Karpas-422 (cell line): ENCODE measurements at regions not wholly inside any gene's neighbourhood (a gene's known extent, or its start where the extent isn't known, plus 50 kb on each side); places are given as distances from the start of the nearest gene placed in this dataset.

Experiments used
- DNase-seq: peaks from one replicate; pipeline ENCODE4 v3.0.0-alpha.2; 2015
- H2AFZ ChIP-seq: fragments of 200-600 bp; sonication (generic); 2 replicates; pipeline ENCODE4 v1.6.1; 2014; ENCODE audit warnings: antibody characterized with exemption, low read length, mixed read lengths
- H3K27ac ChIP-seq: fragments of 200-600 bp; sonication (generic); 2 replicates; pipeline ENCODE4 v1.5.1; 2014; ENCODE audit warnings: mild to moderate bottlenecking, low read length, moderate library complexity
- H3K27me3 ChIP-seq: fragments of 200-600 bp; sonication (generic); 2 replicates; pipeline ENCODE4 v1.6.1; 2014; ENCODE audit warnings: low read length, mixed read lengths
- H3K36me3 ChIP-seq: fragments of 200-600 bp; sonication (generic); 2 replicates; pipeline ENCODE4 v1.6.1; 2014; ENCODE audit warnings: low read length, mixed read lengths; ENCODE audit not compliant: insufficient read depth
- H3K4me1 ChIP-seq: fragments of 200-600 bp; sonication (generic); 2 replicates; pipeline ENCODE4 v1.6.1; 2014; ENCODE audit warnings: mild to moderate bottlenecking, low read length, mixed read lengths
- H3K4me2 ChIP-seq: fragments of 200-600 bp; sonication (generic); 2 replicates; pipeline ENCODE4 v1.6.1; 2014; ENCODE audit warnings: low read length, low read depth, mild to moderate bottlenecking; ENCODE audit not compliant: poor library complexity, severe bottlenecking
- H3K4me3 ChIP-seq: fragments of 200-600 bp; sonication (generic); 2 replicates; pipeline ENCODE4 v1.5.1; 2014; ENCODE audit warnings: mild to moderate bottlenecking, antibody characterized with exemption, low read length, mixed read lengths
- H3K79me2 ChIP-seq: fragments of 200-600 bp; sonication (generic); 2 replicates; pipeline ENCODE4 v1.6.1; 2014; ENCODE audit warnings: mild to moderate bottlenecking, low read length, mixed read lengths
- H3K9ac ChIP-seq: fragments of 200-600 bp; sonication (generic); 2 replicates; pipeline ENCODE4 v1.6.0; 2014; ENCODE audit warnings: low read length
- H3K9me2 ChIP-seq: fragments of 200-600 bp; sonication (generic), shearing (Covaris generic); replicated peaks from 2 replicates; pipeline ENCODE4 v1.6.0; 2014; ENCODE audit warnings: mild to moderate bottlenecking, low read length, moderate library complexity; ENCODE audit not compliant: insufficient read depth
- H3K9me3 ChIP-seq: fragments of 300-700, 200-600 bp; sonication (generic); 2 replicates; pipeline ENCODE4 v1.6.1; 2014; ENCODE audit warnings: low read length, mixed read lengths
- H4K20me1 ChIP-seq: fragments of 200-600 bp; sonication (generic); 2 replicates; pipeline ENCODE4 v1.6.1; 2014; ENCODE audit warnings: mild to moderate bottlenecking, antibody characterized with exemption, low read length, low read depth; ENCODE audit not compliant: insufficient read depth

DNA sequence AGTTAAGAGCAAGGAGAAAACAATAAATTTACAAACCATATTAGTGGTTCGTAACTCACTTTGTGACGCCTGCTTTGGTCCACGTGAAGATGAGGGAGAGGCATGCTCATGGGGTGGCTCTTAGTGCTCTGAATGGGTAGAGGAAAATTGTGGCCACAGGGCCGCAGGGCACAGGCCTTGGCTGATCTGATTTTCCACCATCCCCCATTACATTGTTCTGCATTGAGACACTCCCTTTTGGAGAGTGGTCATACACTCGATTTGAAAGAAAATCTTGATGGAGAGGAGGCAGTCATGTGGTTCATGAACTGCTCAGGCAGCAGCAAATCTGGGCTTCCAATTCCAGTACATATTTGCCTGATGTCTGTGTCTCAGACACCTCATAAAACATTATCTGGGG, 815.2 kb downstream of the UQCRFS1 start:
- Histone ChIP-seq H4K20me1 (no peaks in the 10 kb centered on the region), H3K9ac (no peak overlapping the region), H3K79me2 (no peaks in the 10 kb centered on the region), H2AFZ (no peak overlapping the region), H3K9me3 (no peaks in the 10 kb centered on the region), H3K4me3 (no peak overlapping the region), H3K4me2 (no peak overlapping the region), H3K36me3 (no peaks in the 10 kb centered on the region), H3K27ac (no peak overlapping the region), H3K4me1 (no peaks in the 10 kb centered on the region), H3K9me2 (no peaks in the 10 kb centered on the region), H3K27me3 (no peaks in the 10 kb centered on the region)
- DNase-seq = no peak

DNA sequence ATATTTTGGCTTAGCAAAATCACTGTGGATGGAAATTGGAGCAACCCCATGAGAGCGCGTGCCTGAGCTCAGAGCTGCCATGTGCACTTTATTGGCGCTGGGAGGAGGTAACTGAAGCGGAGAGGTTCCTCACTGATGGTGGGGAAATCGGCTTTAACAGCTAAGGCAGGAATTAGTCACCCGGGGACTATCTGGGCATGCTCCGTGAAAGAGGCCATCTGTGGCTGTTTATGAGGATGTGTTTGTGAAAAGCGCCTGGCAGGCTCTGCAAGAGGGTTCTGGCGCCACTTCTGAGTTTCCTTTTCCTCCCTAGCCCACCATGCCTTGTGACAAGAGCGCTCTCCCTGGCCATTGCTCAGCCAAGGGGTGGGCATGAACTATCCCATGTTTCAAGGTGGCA, 815.6 kb downstream of the UQCRFS1 start:
- no peaks in the 10 kb centered on the region for H3K36me3 ChIP-seq
- no peak overlapping the region for H3K4me3 ChIP-seq
- H3K4me2 ChIP-seq = no peak overlapping the region
- H3K79me2 ChIP-seq = no peaks in the 10 kb centered on the region
- no peaks in the 10 kb centered on the region for H3K9me2 ChIP-seq
- H3K27me3 ChIP-seq = no peaks in the 10 kb centered on the region
- no peaks in the 10 kb centered on the region for H3K9me3 ChIP-seq
- DNase-seq = no peak
- no peaks in the 10 kb centered on the region for H3K4me1 ChIP-seq
- H4K20me1 ChIP-seq = no peaks in the 10 kb centered on the region
- no peak overlapping the region for H3K9ac ChIP-seq
- H2AFZ ChIP-seq = no peak overlapping the region
- H3K27ac ChIP-seq = no peak overlapping the region

DNA sequence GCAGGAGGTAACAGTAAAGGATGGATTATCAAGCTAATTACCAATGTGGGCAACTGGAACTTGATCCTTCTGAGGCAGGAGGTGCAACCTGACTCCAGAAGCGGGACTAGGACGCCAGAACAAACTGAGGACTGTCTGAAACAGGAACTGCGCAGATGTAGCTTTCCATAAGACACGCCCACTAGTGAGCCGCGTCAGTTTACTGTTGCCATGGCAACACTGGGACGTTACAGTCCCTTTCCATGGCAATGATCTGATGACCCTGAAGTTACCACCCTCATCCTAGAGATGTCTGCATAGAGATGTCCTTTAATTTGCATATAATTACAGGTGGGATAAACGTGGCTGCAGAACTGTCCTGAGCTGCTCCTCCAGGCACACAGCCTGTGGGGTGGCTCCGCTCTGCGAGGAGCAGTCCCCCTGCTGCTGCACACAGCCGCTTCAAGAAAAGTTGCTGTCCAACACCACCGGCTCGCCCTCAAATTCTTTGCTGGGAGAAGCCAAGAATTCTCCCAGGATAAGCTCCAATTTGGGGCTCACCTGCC, 816.6 kb downstream of the UQCRFS1 start:
- no peak for DNase-seq
- no peaks in the 10 kb centered on the region for H3K79me2 ChIP-seq
- H3K4me1 ChIP-seq = no peaks in the 10 kb centered on the region
- no peak overlapping the region for H3K27ac ChIP-seq
- no peak overlapping the region for H2AFZ ChIP-seq
- no peak overlapping the region for H3K9ac ChIP-seq
- no peaks in the 10 kb centered on the region for H3K9me3 ChIP-seq
- no peaks in the 10 kb centered on the region for H4K20me1 ChIP-seq
- no peaks in the 10 kb centered on the region for H3K27me3 ChIP-seq
- no peaks in the 10 kb centered on the region for H3K36me3 ChIP-seq
- no peak overlapping the region for H3K4me2 ChIP-seq
- H3K4me3 ChIP-seq = no peak overlapping the region
- no peaks in the 10 kb centered on the region for H3K9me2 ChIP-seq

DNA sequence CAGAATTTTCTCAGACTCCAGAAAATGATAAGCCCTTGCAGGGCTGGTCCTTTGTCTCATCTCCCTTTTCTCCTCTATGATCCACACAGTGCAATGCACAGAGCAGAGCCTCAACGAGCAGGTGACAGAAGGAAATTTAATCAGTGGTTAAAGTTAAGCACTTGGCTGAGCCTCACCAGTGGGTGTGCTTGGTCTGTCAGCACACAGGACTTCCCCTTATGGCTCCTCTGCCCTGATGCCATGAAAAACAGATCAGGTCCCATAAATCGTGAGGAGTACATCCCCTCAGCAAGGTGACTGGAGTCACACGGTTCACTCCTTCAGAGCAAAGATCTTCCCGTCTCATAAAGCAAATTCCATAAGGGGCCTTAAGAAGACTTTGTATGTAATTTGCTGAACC, 818.2 kb downstream of the UQCRFS1 start:
- no peak overlapping the region for H3K4me3 ChIP-seq
- DNase-seq = no peak
- no peak overlapping the region for H3K27ac ChIP-seq
- H2AFZ ChIP-seq = no peak overlapping the region
- no peaks in the 10 kb centered on the region for H3K4me1 ChIP-seq
- H3K9me2 ChIP-seq = no peaks in the 10 kb centered on the region
- H4K20me1 ChIP-seq = no peaks in the 10 kb centered on the region
- H3K27me3 ChIP-seq = no peaks in the 10 kb centered on the region
- H3K4me2 ChIP-seq = no peak overlapping the region
- no peaks in the 10 kb centered on the region for H3K79me2 ChIP-seq
- H3K36me3 ChIP-seq = no peaks in the 10 kb centered on the region
- no peak overlapping the region for H3K9ac ChIP-seq
- no peaks in the 10 kb centered on the region for H3K9me3 ChIP-seq

DNA sequence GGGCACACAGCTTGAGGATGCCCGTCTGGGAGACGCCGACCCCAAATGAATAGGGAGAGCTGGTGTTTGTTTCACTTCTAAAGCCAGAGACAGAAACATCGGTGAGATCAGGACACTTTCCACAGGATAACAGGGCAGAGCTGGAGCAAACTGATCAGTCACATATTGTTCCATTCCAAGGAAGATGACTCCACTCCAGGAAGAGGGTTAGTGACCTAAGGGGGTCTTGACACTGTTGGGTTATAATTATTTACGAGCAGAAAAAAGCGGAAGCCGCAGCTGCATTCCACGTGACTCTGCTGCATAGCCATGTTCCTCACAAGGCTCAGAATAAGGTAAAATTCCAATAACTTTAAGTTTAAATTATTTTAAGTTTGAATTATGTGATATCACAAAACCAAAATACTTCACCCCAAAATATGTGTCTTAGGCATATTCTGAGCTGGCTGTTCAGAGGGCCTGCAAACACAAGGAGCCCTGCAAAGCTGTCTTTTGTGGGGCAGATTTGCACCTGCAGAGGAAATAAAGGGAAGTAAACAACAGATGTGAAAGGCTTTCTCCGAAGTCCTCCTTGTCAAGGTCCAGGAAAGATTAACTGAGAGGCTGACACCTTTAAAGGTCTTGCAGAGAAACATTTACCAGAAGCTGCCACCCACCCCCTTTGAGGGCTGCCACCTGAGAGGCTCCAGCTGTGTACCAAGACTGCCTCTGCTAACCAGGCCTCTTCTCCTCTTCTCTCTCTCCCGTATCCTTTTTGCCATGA, 819.2 kb downstream of the UQCRFS1 start:
- no peak for DNase-seq
- H3K4me3 ChIP-seq = no peak overlapping the region
- H3K4me2 ChIP-seq = no peak overlapping the region
- no peaks in the 10 kb centered on the region for H3K27me3 ChIP-seq
- no peaks in the 10 kb centered on the region for H3K4me1 ChIP-seq
- H3K9me2 ChIP-seq = no peaks in the 10 kb centered on the region
- no peak overlapping the region for H3K27ac ChIP-seq
- no peak overlapping the region for H3K9ac ChIP-seq
- no peaks in the 10 kb centered on the region for H3K79me2 ChIP-seq
- no peaks in the 10 kb centered on the region for H4K20me1 ChIP-seq
- H3K9me3 ChIP-seq = no peaks in the 10 kb centered on the region
- H2AFZ ChIP-seq = no peak overlapping the region
- no peaks in the 10 kb centered on the region for H3K36me3 ChIP-seq

DNA sequence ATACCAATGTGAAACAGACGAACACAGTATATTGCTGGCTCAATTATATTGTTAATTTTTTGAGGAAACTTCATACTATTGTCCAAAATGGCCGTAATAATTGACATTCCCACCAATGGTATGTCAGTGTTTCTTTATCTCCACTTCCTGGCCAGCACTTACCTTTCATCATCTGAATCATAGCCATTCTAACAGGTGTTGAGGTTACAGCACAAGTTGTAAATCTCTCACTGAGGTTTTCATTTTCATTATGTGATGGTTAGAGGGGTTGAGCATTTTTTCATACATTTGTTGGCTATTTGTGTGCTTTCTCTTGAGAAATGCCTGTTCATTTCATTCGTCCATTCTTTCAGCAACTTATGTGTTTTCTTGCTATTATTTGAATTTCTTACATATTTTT, 824.0 kb downstream of the UQCRFS1 start:
- Histone ChIP-seq H3K9ac (no peak overlapping the region), H4K20me1 (no peaks in the 10 kb centered on the region), H3K79me2 (no peaks in the 10 kb centered on the region), H2AFZ (no peak overlapping the region), H3K4me2 (no peak overlapping the region), H3K4me3 (no peak overlapping the region), H3K36me3 (no peaks in the 10 kb centered on the region), H3K4me1 (no peaks in the 10 kb centered on the region), H3K27ac (no peak overlapping the region), H3K9me3 (no peaks in the 10 kb centered on the region), H3K27me3 (no peaks in the 10 kb centered on the region), H3K9me2 (no peaks in the 10 kb centered on the region)
- no peak for DNase-seq

DNA sequence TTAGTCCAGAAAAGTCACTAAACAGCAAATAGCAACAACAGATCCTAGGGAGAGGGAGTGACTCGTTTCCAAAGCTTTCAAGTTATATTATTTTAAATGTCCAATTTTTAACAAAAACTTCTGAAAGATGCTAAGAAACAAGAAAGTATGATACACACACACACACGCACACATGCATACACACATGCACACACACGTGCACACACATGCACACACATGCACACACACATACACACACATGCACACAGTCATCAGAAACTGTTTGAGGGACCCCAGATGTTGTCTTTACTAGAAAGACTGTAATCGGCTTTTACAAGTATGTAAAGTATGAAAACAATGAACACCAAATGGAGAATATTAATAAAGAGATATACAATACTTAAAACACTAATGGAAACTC, 825.4 kb downstream of the UQCRFS1 start:
- H3K27ac ChIP-seq = no peak overlapping the region
- DNase-seq = no peak
- no peaks in the 10 kb centered on the region for H3K4me1 ChIP-seq
- H3K9ac ChIP-seq = no peak overlapping the region
- no peaks in the 10 kb centered on the region for H3K36me3 ChIP-seq
- H3K9me2 ChIP-seq = no peaks in the 10 kb centered on the region
- no peaks in the 10 kb centered on the region for H3K79me2 ChIP-seq
- no peaks in the 10 kb centered on the region for H3K9me3 ChIP-seq
- no peaks in the 10 kb centered on the region for H3K27me3 ChIP-seq
- H3K4me3 ChIP-seq = no peak overlapping the region
- H4K20me1 ChIP-seq = no peaks in the 10 kb centered on the region
- H2AFZ ChIP-seq = no peak overlapping the region
- H3K4me2 ChIP-seq = no peak overlapping the region

DNA sequence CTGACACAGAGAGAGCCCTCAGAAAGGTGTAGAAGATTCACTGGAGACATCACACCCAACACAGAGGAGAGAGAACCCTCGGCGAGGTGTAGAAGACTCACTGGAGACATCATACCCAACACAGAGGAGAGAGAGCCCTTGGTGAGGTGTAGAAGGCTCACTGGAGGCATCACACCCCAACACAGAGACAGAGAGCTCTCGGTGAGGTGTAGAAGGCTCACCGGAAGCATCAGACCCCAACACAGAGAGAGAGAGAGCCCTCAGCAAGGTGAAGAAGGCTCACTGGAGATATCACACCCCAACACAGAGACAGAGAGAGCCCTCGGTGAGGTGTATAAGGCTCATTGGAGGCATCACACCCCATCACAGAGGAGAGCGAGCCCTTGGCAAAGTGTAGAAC, 826.5 kb downstream of the UQCRFS1 start:
- H3K4me2 ChIP-seq = no peak overlapping the region
- H3K4me1 ChIP-seq = no peaks in the 10 kb centered on the region
- H3K4me3 ChIP-seq = no peak overlapping the region
- no peaks in the 10 kb centered on the region for H3K79me2 ChIP-seq
- H3K36me3 ChIP-seq = no peaks in the 10 kb centered on the region
- no peak overlapping the region for H3K27ac ChIP-seq
- no peaks in the 10 kb centered on the region for H3K27me3 ChIP-seq
- DNase-seq = no peak
- no peaks in the 10 kb centered on the region for H3K9me2 ChIP-seq
- no peaks in the 10 kb centered on the region for H3K9me3 ChIP-seq
- H2AFZ ChIP-seq = no peak overlapping the region
- H4K20me1 ChIP-seq = no peaks in the 10 kb centered on the region
- H3K9ac ChIP-seq = no peak overlapping the region
